Activated CD4-positive, alpha-beta T cell treated with anti-CD3 and anti-CD28 coated beads, Interleukin-2, amount 50 U/mL, for 16 hours (primary cell): ENCODE measurements at regions not wholly inside any gene's neighbourhood (a gene's known extent, or its start where the extent isn't known, plus 50 kb on each side); places are given as distances from the start of the nearest gene placed in this dataset.
"Not testable (repeated sequence)": the region's sequence is repeated elsewhere in the genome, so short reads cannot be mapped to it uniquely, and the experiment has no call there.

ENCODE experiments used
- DNase-seq: peaks from one replicate; pipeline ENCODE4 v3.0.0-alpha.2; 2020

- DNase-seq = no peak
Measured at GRCh38 chr16:52725043-52725442, 178.1 kb upstream of the TOX3 start.

GRCh38 chr16:52721331-52721730 lies 174.4 kb upstream of the TOX3 start:
- DNase-seq = no peak

GRCh38 chr16:52718046-52718445 lies 171.1 kb upstream of the TOX3 start:
- no peak for DNase-seq

- DNase-seq = no peak
Measured at GRCh38 chr16:52713740-52714139, 166.8 kb upstream of the TOX3 start.

GRCh38 chr16:52709306-52709705 lies 162.4 kb upstream of the TOX3 start:
- DNase-seq = no peak

DNA sequence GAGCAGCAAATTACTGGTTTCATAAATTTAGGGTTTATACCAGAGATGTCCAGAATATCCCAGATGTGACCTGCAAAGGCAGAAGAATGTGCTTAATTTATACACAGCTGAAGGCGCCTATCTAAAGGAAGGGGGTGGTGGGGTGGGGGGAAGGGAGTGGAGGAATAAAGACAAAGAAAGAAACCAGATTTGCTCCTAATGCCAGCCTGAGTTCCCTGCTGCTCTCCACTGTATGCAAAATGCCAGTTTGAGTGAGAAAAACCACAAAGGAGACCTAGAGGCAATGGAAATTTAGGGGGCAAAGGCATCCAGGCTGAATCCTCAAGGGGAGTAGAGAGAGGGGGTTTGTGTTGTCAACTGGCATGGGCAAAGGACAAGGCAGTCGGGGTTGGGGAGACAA lies 161.5 kb upstream of the TOX3 start:
- DNase-seq = no peak

DNA sequence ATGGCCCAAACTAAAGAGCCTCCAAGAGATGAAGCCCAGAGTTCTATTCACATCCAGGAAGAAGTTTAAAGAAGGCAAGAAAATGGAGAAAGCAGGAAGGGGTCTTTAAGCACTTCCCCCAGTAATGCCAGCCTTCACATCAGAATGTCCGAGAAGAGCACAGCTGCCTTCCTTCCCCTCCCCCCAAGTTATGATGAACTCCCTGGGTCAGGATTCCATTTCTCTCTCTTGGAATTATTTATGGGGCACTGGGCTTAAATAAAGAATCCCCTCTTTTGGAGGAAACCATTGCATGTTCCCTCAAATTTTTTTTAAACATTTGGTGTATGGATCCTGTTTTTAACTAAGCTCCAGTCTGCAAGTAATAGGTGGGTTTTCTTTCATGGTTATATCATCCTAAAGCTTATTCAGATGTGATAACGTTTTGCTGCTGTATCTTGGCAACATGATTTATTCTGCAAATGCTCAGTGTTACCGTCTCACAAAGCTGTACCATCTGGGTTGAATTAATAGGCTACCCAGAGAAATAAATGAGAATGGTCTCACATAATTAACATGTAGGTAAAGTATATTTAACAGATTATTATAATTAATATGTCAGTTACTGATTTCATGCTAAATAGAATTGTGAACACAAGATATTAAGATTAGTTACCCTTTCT lies 160.9 kb upstream of the TOX3 start:
- no peak for DNase-seq

DNA sequence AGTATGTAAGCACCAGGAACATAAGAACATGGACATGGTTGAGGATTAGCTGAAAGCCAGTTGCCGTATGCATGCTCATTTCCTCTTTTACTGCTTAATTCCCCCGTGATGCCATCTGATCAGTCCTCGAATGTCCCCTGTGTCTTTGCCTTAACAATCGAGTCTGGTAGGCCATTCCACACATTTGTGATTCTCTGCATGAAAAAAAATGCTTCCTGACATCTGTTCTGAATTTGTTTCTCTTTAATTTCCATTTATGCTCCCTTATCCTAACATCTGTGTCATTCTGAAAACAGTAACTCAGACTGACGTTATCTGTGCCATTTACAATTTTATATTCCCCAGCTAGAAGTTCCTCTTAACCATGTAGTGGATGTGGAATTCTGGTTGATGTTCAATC lies 158.2 kb upstream of the TOX3 start:
- no peak for DNase-seq

- no peak for DNase-seq
Measured at GRCh38 chr16:52697971-52698370, 151.0 kb upstream of the TOX3 start.

GRCh38 chr16:52696126-52696525 lies 149.2 kb upstream of the TOX3 start:
- DNase-seq = no peak

GRCh38 chr16:52690468-52690867 lies 143.5 kb upstream of the TOX3 start:
- no peak for DNase-seq

GRCh38 chr16:52680993-52681392 lies 134.1 kb upstream of the TOX3 start:
- DNase-seq = no peak

DNA sequence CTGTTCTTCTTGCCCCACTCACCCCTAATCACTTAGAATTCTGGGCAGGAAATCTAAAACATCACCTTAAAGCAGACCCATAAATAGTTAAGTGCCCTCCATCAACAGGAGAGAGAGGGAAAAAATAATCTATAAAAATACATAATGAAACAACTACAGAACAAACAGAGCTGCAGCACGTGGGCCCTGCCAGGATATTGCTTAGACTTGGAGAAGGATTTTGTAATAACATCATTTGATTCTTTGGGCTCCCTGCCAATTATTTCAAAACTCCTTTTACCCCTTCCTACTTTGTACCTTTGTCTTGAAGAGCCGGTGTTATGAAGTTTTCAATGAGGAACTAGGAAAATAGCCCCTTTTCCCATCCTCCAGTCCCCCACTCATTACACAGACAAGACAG lies 130.6 kb upstream of the TOX3 start:
- DNase-seq = no peak

- no peak for DNase-seq
Measured at GRCh38 chr16:52676959-52677358, 130.0 kb upstream of the TOX3 start.

DNA sequence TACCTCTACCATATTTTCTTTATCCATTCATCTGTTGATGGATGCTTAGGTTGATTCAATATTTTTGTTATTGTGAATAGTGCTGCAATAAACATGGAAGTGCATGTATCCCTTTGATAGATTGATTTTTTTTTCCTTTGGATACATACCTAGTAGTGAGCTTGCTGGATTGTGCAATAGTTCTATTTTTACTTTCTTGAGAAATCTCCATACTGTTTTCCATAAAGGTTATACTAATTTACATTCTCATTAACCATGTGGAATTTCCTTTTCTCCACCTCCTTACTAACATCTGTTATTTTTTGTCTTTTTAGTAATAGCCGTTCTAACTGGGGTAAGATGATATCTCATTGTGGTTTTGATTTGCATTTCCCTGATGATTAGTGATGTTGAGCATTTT lies 124.6 kb upstream of the TOX3 start:
- DNase-seq = no peak

GRCh38 chr16:52657924-52658323 lies 111.0 kb upstream of the TOX3 start:
- DNase-seq = no peak

DNA sequence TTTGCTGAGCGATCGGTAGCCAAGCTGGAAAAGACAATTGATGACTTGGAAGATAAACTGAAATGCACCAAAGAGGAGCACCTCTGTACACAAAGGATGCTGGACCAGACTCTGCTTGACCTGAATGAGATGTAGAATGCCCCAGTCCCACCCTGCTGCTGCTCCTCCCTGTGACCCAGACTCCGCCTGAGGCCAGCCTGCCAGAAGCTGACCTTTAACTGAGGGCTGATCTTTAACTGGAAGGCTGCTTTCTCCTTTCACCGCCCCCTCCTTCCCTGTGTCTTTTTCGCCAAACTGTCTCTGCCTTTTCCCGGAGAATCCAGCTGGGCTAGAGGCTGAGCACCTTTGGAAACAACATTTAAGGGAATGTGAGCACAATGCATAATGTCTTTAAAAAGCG lies 109.0 kb upstream of the TOX3 start:
- not testable (repeated sequence) for DNase-seq

GRCh38 chr16:52655156-52655555 lies 108.2 kb upstream of the TOX3 start:
- not testable (repeated sequence) for DNase-seq

DNA sequence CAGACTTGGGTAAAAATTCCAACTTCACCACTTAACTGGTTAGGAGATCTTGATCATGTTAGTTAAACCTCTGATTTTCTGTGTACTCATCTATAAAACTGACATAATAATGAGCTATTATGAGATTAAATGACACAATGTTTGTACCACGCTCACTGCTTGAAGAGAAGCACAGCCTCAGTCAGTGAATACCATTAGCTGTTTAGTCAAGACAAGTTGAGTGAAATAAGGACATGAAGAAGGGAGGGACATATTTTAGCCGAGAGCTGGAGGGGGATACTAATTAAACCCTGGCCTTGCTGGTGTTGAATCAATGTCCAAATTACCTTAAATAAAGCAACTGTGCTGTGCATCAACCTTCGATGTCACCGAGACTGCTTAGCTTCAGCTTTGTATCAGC lies 105.1 kb upstream of the TOX3 start:
- DNase-seq = no peak

GRCh38 chr16:52650789-52651188 lies 103.8 kb upstream of the TOX3 start:
- DNase-seq = no peak

DNA sequence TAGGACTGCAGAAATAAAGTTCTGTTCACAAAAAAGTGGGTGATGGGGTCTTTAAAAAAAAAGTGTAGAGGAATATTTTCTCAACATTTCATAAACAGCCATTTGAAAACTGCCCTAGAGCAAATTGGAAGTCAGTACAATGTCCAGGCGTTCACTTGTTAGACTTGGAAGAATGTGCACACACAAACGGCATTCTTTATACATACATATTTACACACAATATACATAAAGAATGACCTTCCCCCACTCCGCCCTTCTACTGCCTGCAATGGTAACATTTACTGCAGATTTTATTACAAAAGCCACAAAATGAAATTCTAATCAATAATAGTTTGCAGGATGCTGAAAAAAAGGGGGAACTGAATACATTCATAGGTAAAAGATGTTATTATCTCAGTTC lies 103.4 kb upstream of the TOX3 start:
- DNase-seq = no peak

GRCh38 chr16:52649870-52650269 lies 102.9 kb upstream of the TOX3 start:
- DNase-seq = no peak

DNA sequence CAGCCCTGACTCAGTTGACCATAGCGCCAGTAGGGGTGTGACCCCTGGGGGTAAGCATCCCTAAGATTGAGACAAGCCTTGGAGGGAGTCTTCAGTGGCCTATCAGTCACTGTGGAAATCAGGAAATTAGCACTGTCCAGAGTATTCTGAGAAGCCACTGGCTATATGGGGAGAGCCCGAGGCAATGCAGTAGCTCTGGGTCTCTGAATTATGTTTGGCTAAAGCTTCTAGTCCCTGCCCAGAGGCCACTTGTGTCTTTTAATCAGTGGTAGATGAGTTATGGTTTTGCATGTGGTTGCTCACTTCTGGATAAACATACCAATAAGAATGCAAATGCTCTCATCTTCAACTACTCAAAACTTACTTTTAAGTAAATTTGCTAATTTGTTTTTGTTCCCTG lies 100.6 kb upstream of the TOX3 start:
- DNase-seq = no peak

DNA sequence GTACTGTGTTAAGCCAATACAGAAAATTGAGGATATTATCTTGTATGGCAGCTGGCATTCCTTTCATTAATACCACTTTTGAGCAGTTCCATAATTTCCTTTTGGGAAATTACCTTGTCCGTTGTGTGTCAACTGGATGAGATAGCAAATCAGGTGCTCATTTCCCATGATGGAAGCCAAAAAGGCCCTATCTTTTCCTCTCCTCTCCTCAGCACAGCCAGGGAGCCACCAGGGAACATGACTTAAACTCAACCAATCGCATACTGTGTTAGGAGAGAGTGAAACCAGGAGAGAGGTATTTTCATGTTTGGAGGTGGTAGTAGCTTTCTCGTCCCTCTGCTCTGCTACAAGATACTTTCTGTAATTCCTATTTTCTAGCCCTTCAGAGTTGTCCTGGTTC lies 96.1 kb upstream of the TOX3 start:
- no peak for DNase-seq

DNA sequence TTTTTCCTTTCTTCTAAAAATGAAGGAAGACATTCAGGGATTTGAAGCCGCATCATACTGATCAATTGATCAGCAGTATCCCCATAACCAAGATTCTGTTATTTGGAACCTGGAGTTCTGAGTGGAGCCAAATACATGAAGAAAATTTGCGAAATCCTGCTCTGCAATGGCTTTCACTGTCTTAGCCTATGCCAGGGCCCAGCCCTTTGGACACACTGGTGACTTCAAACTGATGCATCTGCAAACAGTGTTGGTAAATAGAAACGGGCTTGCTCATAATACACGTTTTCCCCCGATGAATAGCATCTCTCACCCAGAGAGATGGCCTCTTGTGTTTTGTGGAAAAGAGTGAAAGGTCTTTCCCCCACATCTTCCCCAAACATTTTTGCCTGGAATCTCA lies 87.6 kb upstream of the TOX3 start:
- DNase-seq = no peak

DNA sequence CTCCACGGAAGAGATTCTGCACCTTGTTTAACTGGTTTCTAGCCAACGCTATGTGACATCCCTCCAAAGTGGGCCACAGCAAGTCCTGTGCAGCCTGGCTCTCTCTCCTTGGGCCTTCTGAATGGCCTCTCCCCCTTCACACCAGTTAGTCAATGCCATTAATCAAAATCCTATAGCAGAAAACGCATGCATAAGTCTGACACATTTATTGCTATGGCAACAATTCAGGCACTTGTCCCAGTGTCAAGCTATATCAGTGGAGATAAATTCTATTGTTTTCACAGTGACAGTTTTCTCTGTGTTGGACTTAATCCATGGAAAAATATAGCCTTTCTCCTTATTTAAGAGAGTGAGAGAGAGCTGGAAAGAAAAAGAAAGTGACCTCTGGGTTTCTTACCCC lies 87.2 kb upstream of the TOX3 start:
- no peak for DNase-seq
